HG02840 (cell line): ENCODE measurements at regions not wholly inside any gene's neighbourhood (a gene's known extent, or its start where the extent isn't known, plus 50 kb on each side); places are given as distances from the start of the nearest gene placed in this dataset.

Experiments used
- ATAC-seq: cut with Tn5 transposase; IDR thresholded peaks from one replicate; pipeline ENCODE4 v1.9.1; 2021; ENCODE audit warnings: mild to moderate bottlenecking, moderate library complexity, moderate number of reproducible peaks; ENCODE audit not compliant: unreplicated experiment, low FRiP score

DNA sequence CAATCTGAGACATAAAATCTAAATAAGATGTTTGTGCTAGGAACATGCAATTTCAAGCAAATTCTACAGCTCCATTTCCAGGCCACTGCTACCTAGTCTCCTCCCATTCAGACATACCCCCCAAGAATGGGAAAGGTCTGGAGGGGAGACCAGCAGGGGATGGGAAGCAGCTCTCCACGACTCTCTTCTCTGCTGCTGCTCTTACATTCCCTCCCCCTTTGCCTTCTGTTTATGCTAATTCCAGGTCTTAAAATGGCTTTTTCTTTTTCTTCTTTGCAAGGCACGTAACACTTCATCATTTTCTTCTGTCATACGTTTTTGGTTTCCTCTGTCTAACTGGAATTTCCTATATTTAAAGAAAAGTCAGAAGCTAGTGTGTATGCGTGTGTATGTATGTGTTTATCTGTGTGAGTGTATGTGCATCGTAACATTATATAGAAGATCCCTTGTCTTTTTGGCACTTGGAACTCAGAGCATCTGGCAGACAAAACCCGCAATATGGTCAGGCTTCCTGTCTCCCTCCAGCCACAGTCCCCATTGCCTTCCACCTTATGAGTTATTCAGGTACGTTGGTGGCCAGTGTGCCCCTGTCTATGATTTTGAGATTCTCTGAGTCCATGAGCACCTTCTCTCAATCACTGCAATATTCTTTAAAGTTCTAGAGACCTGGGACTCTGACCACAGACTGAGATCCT is 493.7 kb downstream of the BTBD3 start:
- ATAC-seq, result no peak

DNA sequence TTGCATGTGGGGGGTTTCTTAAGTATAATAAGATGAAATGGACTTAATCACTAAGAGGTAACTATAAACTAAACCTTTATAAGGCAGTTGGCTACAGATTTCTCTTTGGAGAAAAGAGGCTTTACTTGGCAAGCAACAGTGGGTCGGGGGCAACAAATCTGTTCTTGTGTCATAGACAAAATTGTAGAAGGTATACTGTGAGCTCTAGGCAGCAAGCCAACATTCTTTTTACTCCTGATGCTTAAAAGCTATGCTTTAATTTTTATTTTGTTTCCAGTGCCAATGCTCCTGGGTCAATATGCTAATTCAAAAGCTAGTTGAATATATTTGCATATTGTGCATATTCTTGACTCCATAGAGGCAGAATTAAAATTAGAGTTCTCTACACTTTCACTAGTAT is 495.4 kb downstream of the BTBD3 start:
- no peak for ATAC-seq

DNA sequence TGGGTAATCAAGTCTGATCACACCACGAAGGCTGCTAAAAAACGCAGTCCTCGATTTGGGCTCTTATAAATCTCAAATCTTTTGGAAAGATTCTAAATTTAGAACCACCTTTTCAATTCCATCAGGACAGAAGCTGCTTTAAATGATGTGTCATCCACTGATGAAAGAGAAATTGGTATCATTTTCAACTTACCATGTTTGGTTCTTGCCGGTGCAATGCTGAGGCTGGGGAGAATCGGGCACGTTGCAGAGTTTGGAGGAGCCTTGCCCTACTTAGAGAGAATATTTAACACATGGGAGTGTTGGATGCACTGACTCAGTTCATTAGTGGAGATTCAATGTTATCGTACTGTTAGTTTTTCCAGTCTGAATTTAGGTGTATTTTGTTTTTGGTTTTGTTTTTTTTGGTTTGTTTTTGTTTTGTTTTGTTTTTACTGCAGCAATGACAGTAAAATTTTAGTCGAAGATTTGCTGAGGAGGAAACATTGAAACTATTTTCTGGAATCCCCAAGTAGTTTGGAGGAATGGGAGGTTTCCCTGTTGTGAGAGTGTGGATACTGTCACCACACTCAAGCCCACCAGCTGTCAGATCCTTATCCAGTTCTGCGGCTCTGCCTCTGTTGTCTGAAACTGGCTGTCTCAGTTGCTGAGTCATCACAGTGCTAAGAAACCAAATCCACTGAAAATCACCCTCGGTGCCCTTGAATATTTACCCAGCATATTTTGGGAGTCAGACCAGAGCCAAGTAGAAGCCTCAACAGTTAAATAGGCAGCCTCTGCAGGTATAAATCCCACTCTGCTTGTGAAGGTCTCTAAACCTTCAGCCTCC is 497.0 kb downstream of the BTBD3 start:
- no peak for ATAC-seq

DNA sequence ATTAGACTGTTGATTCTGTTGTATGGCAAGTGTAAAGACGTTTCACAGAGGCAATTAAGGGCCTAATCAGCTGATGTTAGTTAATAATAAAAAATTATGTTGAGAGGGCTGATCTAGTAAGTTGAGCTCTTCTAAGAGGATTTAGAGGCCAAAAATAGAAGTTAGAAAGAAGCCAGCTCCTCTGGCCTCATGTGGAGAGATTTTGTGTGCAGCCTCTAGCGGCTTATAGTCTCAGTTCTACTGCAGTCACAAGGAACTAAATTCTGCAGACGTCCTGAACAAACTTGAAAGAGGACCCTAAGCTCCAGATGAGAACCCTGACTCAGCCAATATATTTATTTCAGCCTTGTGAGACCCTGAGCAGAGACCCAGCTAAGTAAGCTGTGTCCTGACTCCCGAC is 498.6 kb downstream of the BTBD3 start:
- no peak for ATAC-seq

DNA sequence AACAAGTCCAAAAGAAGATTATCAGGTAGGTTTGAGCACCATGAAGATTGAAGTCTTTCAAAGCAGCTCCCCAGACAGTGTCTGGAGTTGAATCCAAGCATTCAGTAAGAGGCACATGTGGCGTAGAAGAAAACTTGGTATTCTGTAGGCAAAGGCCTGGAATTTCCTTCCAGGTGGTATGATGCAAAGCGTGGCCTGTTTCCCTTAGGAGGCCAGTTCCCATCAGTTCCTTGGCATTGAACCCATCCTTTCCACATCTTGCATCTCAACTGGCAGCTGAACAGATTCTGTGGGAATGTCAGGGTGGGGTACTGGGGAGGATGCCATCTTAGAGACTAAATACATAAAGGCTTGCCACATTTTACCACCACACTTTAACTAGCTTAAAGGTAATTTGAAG is 516.0 kb downstream of the BTBD3 start:
- no peak for ATAC-seq

DNA sequence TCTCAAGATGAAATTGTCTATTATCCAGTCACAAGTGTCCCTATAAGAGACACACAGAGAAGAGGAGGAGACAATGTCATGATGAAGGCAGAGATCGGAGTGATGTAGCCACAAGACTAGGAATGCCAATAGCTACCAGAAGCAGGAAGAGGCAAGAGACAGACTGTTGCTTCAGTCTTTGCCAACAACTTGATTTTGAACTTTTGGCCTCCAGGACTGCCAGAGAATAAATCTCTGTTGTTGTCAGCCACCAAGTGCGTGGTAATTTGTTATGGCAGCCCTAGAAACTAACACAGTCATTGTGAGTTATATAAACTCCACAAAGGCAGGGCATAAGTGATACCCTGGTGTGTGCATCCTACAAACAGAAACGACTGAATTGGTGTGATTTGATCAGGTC is 517.0 kb downstream of the BTBD3 start:
- ATAC-seq, result no peak

DNA sequence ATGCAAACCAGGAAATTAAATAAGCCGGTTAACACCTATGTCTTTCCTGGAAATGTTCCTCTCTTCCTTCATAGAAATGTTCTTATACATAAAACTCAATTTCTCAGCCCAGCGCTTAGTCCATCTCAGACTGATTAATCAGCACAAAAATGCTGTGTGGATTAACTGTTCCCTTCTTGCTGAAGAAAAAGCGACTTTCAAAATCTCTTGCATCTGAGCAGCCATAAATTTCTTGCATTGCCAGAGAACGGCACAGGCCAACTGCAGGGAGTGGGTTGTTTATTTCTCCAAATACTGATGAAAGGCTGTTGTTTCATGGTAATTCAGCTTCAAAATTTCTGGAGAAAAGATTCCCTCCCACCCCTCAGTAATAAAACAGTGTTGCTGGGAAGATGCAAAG is 517.6 kb downstream of the BTBD3 start:
- ATAC-seq, result no peak

DNA sequence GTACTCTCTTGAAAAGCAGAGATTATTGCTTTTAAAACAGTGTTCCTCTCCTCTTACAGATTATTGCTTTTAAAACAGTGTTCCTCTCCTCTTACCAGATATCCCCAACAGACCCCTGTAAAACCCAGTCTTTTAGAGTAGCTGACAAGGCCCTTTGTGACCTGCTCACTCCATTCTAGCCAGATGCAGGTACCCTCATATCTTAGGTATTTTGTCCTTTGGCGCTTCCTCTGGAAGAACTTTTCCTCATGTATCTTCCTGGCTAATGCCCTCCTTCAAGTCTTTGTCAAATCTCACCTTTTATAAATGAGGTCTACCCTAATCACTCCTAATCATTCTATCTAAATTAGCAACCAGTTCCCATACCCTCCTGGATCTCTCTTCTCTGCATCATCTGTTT is 536.0 kb downstream of the BTBD3 start:
- no peak for ATAC-seq

DNA sequence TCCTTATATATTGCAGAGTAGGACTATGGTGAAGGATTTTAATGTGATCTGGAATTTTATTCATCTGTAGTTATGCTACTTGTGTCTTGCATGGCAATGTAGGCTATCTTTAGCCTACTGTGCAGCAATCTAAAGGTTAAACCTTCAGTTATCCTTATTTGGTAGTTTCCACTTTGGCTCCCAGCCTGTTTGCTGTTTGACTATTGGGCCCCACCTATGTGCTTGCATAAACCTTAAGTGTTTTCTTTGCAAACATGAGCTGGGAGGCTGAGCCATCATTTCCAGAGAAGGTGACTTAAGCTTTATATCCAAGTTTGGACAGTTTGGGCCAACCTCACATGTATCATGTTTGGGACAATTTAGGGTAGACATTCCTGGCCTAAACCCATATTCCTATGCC is 537.5 kb downstream of the BTBD3 start:
- no peak for ATAC-seq

DNA sequence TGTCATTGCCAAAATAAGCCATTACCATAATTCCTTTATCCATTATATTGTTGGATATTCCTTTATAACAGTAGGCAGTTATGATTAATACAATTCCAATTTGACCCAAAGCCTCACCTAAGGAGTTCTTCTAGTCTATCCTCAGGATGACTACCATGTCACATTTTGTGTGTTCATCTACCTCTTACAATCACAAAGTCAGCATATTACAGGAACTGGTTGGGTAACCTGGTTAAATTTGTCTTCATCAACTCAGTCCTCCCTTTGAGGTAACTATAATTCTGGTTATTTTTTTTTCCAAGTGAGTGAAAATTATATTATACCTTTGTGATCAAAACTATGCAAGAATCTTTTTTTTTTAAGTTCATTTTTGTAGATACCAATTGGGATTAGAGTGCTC is 540.5 kb downstream of the BTBD3 start:
- ATAC-seq, result no peak

DNA sequence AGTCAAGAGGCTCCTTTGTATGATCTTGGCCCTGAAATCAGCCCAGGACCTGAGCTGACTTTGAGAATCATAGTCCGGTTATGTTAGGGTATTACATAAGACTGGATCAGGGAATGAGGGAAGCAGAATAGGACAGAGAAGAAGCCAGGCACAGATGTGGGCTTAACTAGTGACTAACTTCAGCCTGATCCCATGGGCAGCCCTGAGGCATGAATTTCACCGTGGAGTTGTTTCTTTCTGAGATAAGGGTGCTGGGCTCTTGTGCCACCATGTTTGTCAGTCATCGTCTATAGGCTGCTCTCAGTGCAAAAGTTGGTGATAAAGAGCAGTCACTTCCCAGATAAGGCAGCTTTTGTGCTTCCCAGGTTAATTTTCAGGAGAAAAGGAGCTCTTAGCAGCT is 544.7 kb upstream of the SPTLC3 start:
- no peak for ATAC-seq

DNA sequence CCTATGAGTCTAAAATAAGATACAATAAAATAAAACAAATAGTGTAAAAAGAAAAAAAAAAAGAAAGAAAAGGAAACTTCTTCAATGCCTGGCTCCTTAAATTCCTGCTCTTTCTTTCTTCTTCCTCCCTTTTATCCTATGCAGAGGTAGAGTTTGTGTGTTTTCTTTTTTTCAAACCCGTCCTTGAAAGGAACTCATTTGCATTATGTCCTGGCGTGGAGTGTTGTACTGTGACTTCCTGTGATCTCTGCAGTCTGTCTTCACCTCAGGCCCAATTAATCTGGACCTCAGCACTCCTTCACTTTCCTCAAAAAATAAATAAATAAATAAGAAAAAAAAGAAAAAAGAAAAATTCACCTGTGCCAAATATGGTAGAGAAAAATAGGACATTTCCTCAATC is 541.9 kb upstream of the SPTLC3 start:
- no peak for ATAC-seq

DNA sequence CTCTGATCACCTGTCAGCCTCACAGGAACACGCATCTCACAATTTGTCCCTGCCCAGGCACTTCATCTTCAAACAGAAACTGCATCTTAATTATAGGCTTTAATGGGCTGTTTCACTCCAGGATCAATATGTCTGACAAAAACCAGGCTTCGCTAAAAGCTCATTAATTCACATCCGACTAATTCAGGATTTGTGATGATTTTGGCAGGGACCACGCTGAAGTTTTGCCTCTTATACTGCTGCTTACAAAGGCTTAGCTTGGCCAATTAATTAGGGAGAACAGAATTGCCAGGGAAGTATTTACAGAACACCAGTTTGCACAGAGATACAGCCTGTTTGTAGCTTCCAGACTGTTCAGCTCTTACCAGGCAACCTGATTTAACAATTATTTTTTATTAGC is 541.0 kb upstream of the SPTLC3 start:
- no peak for ATAC-seq

DNA sequence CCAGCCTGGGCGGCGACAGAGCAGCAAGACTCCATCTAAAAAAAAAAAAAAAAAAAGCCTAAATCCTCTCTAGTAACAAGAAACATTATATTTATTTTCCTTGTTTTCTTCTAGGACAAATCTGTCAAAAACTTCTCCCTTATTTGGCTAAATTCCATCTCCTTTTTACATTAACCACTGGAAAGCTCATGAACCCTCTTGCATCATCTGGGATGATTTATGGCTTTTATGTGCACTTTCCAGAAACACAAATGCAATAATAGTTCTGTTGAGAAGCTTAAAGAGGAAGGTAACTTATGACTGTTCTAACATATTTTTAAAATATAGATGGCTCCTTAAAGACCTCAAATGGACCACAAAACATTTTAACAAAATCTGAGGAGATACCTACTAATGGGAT is 526.1 kb upstream of the SPTLC3 start:
- ATAC-seq, result no peak

DNA sequence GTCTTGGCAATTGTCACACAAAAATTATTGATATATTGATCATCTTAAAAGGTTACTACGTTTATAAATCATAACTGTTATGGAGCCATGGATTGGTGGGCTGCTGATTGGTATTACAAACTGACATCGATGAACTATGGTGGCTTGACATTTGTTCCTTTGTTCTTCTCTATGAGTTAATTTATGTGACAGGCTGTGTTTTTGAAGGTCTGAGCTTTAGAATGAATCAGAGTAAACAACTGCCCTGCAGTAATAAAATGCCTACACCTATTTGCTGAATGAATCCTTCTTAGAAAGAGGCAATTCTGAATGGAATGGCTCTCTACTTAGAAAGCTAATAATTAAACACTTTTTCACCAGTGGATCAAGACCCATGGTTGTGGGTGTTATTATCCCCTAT is 506.3 kb upstream of the SPTLC3 start:
- no peak for ATAC-seq

DNA sequence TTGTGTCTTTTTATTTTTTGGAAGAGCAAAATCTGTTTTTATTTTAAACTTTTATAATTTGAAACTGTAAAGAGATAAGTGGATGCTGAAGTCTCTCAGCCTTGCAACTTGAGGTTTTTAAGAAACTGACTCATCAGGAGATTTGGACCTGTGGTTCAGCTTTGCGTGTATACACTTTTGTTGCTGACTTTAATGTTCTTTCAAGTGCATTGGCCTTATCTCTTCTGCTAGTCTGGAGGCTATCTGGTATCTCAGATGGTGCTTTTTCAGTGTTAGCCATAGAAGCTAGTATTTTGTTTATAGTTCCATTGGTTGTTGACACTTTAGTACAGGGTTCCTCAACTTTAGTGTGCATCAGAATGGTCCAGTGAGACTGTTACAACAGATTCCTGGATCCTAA is 504.0 kb upstream of the SPTLC3 start:
- no peak for ATAC-seq

DNA sequence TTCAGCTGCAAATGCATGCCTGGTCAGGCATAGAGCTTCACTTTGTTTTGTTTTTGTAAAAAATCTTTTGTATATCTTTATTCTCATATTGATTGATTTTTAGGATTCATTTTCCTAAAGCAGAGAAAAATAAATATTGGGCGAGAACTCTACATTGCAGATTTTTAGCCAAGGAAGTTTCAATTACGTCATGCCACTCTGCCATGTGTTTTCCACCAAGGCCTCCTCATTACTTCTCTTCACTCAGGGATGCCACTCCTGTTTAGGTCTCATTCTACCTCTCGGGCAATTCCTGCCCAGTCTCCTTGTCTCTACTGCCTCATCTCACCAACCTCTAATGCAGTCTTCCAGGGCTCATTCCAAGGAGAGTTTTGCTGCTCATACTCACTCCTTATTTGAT is 497.3 kb upstream of the SPTLC3 start:
- ATAC-seq, result no peak

DNA sequence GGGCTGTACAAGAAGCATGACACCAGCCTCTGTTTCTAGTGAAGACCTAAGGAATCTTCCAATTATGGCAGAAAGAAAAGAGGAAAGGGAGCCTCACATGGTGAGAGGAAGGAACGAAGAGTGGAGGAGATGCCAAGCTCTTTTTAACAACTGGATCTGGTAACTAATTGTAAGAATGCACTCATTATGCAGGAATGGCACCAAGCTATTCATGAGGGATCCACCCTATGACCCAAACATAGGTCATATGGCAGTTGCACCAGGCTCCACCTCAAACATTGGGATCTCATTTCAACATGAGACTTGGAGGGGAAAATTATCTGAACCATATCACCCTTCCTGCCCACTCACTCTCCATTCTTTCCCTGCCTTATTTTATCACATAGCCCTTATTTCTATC is 496.0 kb upstream of the SPTLC3 start:
- ATAC-seq, result no peak

DNA sequence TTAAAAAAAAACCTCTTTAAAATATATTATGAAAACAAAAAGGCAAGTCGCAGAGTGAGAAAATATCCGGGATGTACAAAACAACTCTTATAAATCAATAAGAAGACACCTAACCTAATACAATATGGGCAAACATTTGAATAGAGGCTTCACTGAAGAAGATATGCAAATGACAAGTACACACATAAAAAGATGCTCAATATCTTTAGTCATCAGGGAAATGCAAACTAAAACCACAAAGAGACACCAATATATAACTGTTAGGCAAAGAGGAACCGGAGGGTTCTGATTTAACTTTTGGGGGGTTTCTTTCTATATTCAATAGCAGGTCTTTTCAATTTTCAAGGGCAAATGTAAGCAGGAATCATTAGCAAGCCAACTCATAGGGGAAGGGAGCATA is 480.7 kb upstream of the SPTLC3 start:
- no peak for ATAC-seq

DNA sequence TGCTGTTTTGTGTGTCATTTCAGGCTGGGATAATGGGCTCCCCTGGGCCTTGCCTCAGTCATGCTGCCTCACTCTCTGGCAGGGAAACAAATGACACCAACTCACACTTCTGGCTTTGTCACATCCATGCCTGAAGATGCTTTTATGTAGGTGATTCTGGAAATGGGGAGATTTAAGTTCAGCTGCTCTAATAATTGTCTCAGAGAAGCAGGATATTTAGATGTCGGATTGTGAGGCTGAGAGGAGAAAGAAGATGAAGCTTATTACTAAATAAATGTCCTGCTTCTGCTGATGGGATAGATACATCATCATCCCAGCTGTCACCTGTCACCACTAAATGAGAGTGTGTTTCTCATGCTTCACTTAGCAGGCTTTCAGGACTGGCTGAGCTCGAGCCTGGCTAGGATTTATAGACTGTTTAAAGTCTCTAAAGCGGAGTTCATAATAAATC is 480.2 kb upstream of the SPTLC3 start:
- no peak for ATAC-seq

DNA sequence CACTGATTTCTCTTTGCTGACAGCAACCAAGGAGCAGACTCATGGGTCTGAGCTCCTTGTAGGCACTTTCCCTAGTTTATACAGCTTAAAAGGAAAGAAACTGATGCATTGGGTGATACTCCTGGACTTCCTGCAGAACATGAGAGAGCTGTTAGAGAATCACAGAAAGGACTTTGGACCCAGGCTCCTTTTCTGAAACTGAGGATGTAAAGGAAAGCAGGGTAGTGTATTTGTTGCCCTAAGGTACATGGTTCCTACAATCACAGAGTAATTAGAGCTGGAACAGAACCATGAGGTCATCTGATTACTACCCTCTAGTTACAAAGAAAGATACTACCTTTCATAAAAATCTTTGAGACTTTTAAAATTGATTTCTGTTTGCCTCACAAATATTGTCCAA is 477.1 kb upstream of the SPTLC3 start:
- no peak for ATAC-seq

DNA sequence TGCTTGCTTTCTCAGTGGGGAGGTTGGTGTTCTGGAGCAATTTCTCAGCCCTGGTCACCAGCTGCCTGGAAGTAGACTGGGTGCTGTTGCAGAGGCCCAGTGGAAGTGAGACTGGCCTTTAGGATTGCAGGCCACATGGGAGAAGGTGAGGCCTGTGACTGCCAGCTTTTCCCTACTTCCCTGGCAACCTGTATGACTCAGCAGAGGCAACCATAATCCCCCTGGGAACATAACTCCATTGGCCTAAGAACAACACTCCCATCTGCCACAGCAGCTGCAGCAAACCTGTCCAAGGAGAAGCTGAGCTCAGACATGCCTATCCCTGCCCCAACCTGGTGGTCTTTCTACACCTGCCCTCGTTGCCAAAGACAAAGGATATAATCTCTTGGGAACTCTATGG is 473.5 kb upstream of the SPTLC3 start:
- ATAC-seq, result no peak
